Ammon's horn (tissue), 1 donor: ENCODE measurements at regions not wholly inside any gene's neighbourhood (a gene's known extent, or its start where the extent isn't known, plus 50 kb on each side); places are given as distances from the start of the nearest gene placed in this dataset.
"Not testable (repeated sequence)": the region's sequence is repeated elsewhere in the genome, so short reads cannot be mapped to it uniquely, and the experiment has no call there.

Experiments used
- DNase-seq: peaks from one replicate; pipeline ENCODE4 v3.0.0-alpha.2; 2016; ENCODE audit warnings: low spot score

GRCh38 chr12:53872367-53872766 is 66.3 kb upstream of the HOXC13 start:
- DNase-seq, result no peak

- not testable (repeated sequence) for DNase-seq
Observed at GRCh38 chr12:53877961-53878360, 60.7 kb upstream of the HOXC13 start.

- no peak for DNase-seq
Observed at GRCh38 chr12:53887006-53887405, 51.6 kb upstream of the HOXC13 start.

GRCh38 chr12:53887881-53888280 is 50.8 kb upstream of the HOXC13 start:
- DNase-seq, result no peak
